ENCODE measurements at regions not wholly inside any gene's neighbourhood (a gene's known extent, or its start where the extent isn't known, plus 50 kb on each side); places are given as distances from the start of the nearest gene placed in this dataset.
"Not testable (repeated sequence)": the region's sequence is repeated elsewhere in the genome, so short reads cannot be mapped to it uniquely, and the experiment has no call there.

DNA sequence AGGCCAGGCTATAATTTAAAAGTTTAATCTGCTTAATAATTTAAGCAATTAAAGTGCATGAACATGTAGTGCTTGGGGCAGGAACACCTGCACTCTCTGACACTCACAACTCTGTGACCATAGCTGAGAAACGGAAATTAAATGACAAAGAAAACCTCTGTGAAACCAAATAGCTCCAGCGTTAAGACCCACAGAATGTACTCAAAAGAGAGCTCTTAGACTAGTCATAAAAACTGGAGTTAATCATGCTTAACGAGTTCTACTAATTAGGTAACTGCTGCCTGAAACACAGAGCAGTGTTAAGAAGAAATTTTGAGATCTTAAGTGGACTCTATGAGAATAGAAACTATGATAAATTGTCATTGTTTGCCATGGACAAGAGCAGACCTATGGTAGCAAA is 174.4 kb upstream of the SPIN4 start:
- H3F3A ChIP-seq (ENCODE audit: insufficient read depth, low read length, poor library complexity, severe bottlenecking) = no peaks in the 10 kb centered on the region
- H3K79me2 ChIP-seq (replicated peaks; ENCODE audit: insufficient read depth, low read length) = no peaks in the 10 kb centered on the region
- no peaks in the 10 kb centered on the region for H3K27me3 ChIP-seq (ENCODE audit: insufficient read depth, low read depth, low read length)
- H3K36me3 ChIP-seq (ENCODE audit: insufficient read depth, low read length) = no peaks in the 10 kb centered on the region
- H3K9me3 ChIP-seq (ENCODE audit: low read length) = no peaks in the 10 kb centered on the region
- no peak overlapping the region for H3K4me3 ChIP-seq (ENCODE audit: low read length)
- TF ChIP-seq TAF1 (IDR thresholded peaks at IDR 0.05; ENCODE audit: low read depth) (no peak), MXI1 (conservative IDR thresholded peaks at IDR 0.05; ENCODE audit: poor library complexity, severe bottlenecking) (no peak), EP300 (conservative IDR thresholded peaks at IDR 0.05; ENCODE audit: poor library complexity, severe bottlenecking) (no peak), RAD21 (conservative IDR thresholded peaks at IDR 0.05) (no peak), EZH2 (IDR thresholded peaks at IDR 0.05; ENCODE audit: borderline replicate concordance, insufficient read depth, low read length, poor library complexity, severe bottlenecking) (no peak), SMC3 (conservative IDR thresholded peaks at IDR 0.05; ENCODE audit: poor library complexity) (no peak)
- H4K20me1 ChIP-seq (ENCODE audit: insufficient read depth) = no peaks in the 10 kb centered on the region
- no peak overlapping the region for H2AFZ ChIP-seq (ENCODE audit: low read depth, low read length)
- H3K4me2 ChIP-seq (ENCODE audit: low read length) = no peak overlapping the region
- H3K27ac ChIP-seq (ENCODE audit: low read length) = no peak overlapping the region
- H3K9ac ChIP-seq (ENCODE audit: low read length) = no peak overlapping the region
- H3K9me2 ChIP-seq (ENCODE audit: insufficient read depth, low read length) = no peaks in the 10 kb centered on the region

DNA sequence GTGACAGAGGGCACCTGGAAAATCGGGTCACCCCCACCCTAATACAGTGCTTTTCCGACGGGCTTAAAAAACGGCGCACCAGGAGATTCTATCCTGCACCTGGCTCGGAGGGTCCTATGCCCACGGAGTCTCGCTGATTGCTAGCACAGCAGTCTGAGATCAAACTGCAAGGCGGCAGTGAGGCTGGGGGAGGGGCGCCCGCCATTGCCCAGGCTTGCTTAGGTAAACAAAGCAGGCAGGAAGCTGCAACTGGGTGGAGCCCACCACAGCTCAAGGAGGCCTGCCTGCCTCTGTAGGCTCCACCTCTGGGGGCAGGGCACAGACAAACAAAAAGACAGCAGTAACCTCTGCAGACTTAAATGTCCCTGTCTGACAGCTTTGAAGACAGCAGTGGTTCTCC is 168.2 kb upstream of the SPIN4 start:
- not testable (repeated sequence) for H3K9me3 ChIP-seq (ENCODE audit: low read length); H3F3A ChIP-seq (ENCODE audit: insufficient read depth, low read length, poor library complexity, severe bottlenecking); H3K27me3 ChIP-seq (ENCODE audit: insufficient read depth, low read depth, low read length); H3K79me2 ChIP-seq (replicated peaks; ENCODE audit: insufficient read depth, low read length); H3K4me2 ChIP-seq (ENCODE audit: low read length); H2AFZ ChIP-seq (ENCODE audit: low read depth, low read length); H3K27ac ChIP-seq (ENCODE audit: low read length); H3K4me3 ChIP-seq (ENCODE audit: low read length); H3K9ac ChIP-seq (ENCODE audit: low read length); H3K36me3 ChIP-seq (ENCODE audit: insufficient read depth, low read length); H4K20me1 ChIP-seq (ENCODE audit: insufficient read depth); H3K9me2 ChIP-seq (ENCODE audit: insufficient read depth, low read length)

DNA sequence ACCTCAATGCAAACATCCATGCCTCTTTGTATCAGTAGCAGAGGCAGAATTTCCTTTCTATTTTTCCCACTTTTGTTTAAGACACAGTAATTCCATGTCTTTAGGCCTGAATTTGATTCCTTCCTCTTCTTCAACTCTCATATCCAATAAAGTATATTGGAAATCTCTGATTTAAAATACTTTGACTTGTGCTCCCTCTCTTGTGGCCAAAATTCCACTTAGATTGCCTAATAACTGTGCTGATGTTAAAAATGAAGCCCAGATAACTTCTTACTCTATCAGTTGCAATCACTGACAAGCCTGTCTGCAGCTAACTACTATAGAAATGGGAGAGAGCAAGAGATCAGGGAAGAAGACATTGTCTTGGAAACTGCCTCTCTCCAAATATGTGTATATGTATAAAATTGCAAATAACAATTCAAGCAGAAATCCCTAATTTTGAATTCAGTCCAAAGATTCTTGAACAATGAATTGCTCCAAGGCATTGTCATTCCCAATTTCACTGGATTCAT is 163.5 kb upstream of the SPIN4 start:
- no peaks in the 10 kb centered on the region for H3K9me3 ChIP-seq (ENCODE audit: low read length)
- H4K20me1 ChIP-seq (ENCODE audit: insufficient read depth) = no peaks in the 10 kb centered on the region
- no peaks in the 10 kb centered on the region for H3F3A ChIP-seq (ENCODE audit: insufficient read depth, low read length, poor library complexity, severe bottlenecking)
- H3K79me2 ChIP-seq (replicated peaks; ENCODE audit: insufficient read depth, low read length) = no peaks in the 10 kb centered on the region
- H2AFZ ChIP-seq (ENCODE audit: low read depth, low read length) = no peak overlapping the region
- H3K4me3 ChIP-seq (ENCODE audit: low read length) = no peak overlapping the region
- no peaks in the 10 kb centered on the region for H3K36me3 ChIP-seq (ENCODE audit: insufficient read depth, low read length)
- no peak overlapping the region for H3K9ac ChIP-seq (ENCODE audit: low read length)
- no peaks in the 10 kb centered on the region for H3K9me2 ChIP-seq (ENCODE audit: insufficient read depth, low read length)
- H3K4me2 ChIP-seq (ENCODE audit: low read length) = no peak overlapping the region
- no peaks in the 10 kb centered on the region for H3K27me3 ChIP-seq (ENCODE audit: insufficient read depth, low read depth, low read length)
- TF ChIP-seq TAF1 (IDR thresholded peaks at IDR 0.05; ENCODE audit: low read depth) (no peak), MXI1 (conservative IDR thresholded peaks at IDR 0.05; ENCODE audit: poor library complexity, severe bottlenecking) (no peak), EP300 (conservative IDR thresholded peaks at IDR 0.05; ENCODE audit: poor library complexity, severe bottlenecking) (no peak), SMC3 (conservative IDR thresholded peaks at IDR 0.05; ENCODE audit: poor library complexity) (no peak), RAD21 (conservative IDR thresholded peaks at IDR 0.05) (no peak), POLR2AphosphoS5 (IDR thresholded peaks at IDR 0.05) (no peak), EZH2 (IDR thresholded peaks at IDR 0.05; ENCODE audit: borderline replicate concordance, insufficient read depth, low read length, poor library complexity, severe bottlenecking) (no peak)
- TF ChIP-seq, protein P1, sequence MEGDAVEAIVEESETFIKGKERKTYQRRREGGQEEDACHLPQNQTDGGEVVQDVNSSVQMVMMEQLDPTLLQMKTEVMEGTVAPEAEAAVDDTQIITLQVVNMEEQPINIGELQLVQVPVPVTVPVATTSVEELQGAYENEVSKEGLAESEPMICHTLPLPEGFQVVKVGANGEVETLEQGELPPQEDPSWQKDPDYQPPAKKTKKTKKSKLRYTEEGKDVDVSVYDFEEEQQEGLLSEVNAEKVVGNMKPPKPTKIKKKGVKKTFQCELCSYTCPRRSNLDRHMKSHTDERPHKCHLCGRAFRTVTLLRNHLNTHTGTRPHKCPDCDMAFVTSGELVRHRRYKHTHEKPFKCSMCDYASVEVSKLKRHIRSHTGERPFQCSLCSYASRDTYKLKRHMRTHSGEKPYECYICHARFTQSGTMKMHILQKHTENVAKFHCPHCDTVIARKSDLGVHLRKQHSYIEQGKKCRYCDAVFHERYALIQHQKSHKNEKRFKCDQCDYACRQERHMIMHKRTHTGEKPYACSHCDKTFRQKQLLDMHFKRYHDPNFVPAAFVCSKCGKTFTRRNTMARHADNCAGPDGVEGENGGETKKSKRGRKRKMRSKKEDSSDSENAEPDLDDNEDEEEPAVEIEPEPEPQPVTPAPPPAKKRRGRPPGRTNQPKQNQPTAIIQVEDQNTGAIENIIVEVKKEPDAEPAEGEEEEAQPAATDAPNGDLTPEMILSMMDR (IDR thresholded peaks at IDR 0.05; ENCODE audit: poor library complexity, severe bottlenecking) = no peak
- TF ChIP-seq, protein P2, sequence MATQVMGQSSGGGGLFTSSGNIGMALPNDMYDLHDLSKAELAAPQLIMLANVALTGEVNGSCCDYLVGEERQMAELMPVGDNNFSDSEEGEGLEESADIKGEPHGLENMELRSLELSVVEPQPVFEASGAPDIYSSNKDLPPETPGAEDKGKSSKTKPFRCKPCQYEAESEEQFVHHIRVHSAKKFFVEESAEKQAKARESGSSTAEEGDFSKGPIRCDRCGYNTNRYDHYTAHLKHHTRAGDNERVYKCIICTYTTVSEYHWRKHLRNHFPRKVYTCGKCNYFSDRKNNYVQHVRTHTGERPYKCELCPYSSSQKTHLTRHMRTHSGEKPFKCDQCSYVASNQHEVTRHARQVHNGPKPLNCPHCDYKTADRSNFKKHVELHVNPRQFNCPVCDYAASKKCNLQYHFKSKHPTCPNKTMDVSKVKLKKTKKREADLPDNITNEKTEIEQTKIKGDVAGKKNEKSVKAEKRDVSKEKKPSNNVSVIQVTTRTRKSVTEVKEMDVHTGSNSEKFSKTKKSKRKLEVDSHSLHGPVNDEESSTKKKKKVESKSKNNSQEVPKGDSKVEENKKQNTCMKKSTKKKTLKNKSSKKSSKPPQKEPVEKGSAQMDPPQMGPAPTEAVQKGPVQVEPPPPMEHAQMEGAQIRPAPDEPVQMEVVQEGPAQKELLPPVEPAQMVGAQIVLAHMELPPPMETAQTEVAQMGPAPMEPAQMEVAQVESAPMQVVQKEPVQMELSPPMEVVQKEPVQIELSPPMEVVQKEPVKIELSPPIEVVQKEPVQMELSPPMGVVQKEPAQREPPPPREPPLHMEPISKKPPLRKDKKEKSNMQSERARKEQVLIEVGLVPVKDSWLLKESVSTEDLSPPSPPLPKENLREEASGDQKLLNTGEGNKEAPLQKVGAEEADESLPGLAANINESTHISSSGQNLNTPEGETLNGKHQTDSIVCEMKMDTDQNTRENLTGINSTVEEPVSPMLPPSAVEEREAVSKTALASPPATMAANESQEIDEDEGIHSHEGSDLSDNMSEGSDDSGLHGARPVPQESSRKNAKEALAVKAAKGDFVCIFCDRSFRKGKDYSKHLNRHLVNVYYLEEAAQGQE (IDR thresholded peaks at IDR 0.05; ENCODE audit: borderline replicate concordance) = no peak
- no peak overlapping the region for H3K27ac ChIP-seq (ENCODE audit: low read length)
